Transverse colon (tissue), 4 donors: ENCODE measurements at regions not wholly inside any gene's neighbourhood (a gene's known extent, or its start where the extent isn't known, plus 50 kb on each side); places are given as distances from the start of the nearest gene placed in this dataset.

Experiments
- CTCF ChIP-seq, 5 experiments: fragments of 200-600 bp in 3 of 5; fragments of 450-650 bp in 2 of 5; sonication (generic) in 3 of 5; IDR thresholded peaks; 1 replicate in 2 of 5; 2 replicates in 3 of 5; pipeline ENCODE4 v1.5.1; 2016 to 2017; ENCODE audit warnings: antibody characterized with exemption in 5 of 5, inconsistent platforms in 3 of 5, mild to moderate bottlenecking in 2 of 5, moderate library complexity in 1 of 5
- POLR2AphosphoS5 ChIP-seq, 3 donors: sonication (generic); formaldehyde crosslinking; IDR thresholded peaks; one replicate each; pipeline ENCODE4 v1.6.1; 2016; ENCODE audit warnings: antibody characterized with exemption in 3 of 3

GRCh38 chr11:70604630-70605467 is 206.5 kb downstream of the CTTN start:
- TF ChIP-seq POLR2AphosphoS5 (IDR thresholded peaks at IDR 0.05) (no peak), CTCF (IDR thresholded peaks at IDR 0.05) (no peak)
